CD4-positive, alpha-beta T cell treated with Interferon alpha-2 for 1 hour (primary cell): ENCODE measurements at regions not wholly inside any gene's neighbourhood (a gene's known extent, or its start where the extent isn't known, plus 50 kb on each side); places are given as distances from the start of the nearest gene placed in this dataset.
"Not testable (repeated sequence)": the region's sequence is repeated elsewhere in the genome, so short reads cannot be mapped to it uniquely, and the experiment has no call there.

ENCODE experiments used
- DNase-seq, 2 donors: peaks; one replicate each; pipeline ENCODE4 v3.0.0-alpha.2; 2020 to 2022

DNA sequence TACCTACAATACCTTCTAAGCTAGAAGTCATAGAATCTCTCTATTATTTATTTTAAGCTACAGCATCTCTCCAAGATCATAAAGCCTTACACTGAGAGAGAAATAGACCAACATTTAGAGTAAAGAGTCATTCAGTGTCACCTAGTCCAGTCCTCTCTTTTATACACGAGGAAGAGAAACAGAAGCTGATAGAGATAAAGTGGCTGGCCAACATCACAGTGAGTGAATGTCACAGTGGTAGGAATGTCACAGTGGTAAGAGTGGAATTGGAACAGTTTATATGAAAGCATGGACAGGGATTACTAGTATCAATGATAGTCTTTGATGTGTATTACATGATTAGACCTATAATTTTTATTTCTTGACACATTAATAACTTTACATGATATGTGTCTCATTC is 307.8 kb upstream of the NBPF12 start:
- not testable (repeated sequence) for DNase-seq

DNA sequence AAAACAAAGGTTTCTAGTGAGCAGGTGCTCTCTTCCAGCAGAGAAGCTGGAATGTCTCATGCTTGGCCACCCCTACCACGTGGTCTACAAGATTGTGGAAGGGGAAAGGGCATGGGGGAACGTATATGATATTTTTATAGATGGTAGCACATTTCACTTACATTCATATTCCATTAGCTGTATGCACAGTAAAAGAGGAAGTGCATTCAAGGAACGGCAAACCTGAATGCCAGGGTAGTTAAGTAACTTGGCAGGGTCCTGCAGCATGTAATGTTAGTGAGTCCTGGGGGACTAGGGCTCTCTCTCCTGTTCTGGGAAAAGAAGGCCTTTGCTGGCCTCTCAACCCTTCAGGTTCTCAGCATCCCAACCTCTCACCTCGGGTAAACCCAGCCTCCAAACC is 319.5 kb upstream of the NBPF12 start:
- DNase-seq: not testable (repeated sequence)

GRCh38 chr1:146604681-146605080 is 333.4 kb upstream of the NBPF12 start:
- not testable (repeated sequence) for DNase-seq

- not testable (repeated sequence) for DNase-seq
These were observed 337.3 kb upstream of the NBPF12 start for GRCh38 chr1:146600720-146601307.

DNA sequence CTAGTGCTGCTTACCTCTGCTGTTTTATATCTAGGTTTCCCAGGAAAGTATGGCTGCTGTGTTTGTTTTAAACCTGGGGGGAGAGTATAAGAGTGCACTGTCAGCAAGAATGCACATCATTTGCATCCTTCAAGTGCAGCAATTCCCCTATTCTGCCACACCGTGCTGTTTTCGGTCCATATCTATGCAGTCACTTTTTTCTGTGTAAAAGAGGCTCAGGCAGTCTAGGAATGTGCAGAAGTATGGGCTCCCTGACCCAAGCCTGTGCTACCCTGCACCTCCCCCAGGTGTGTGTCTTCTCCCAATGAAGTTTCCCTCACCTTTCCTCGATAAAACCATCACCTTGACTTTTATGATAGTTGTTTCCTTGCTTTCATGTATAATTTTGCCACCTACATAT is 338.2 kb upstream of the NBPF12 start:
- DNase-seq: not testable (repeated sequence)

- not testable (repeated sequence) for DNase-seq
These were observed 352.4 kb upstream of the NOTCH2NLA start for GRCh38 chr1:146581229-146581628.

GRCh38 chr1:146567541-146567940 is 338.7 kb upstream of the NOTCH2NLA start:
- not testable (repeated sequence) for DNase-seq

- not testable (repeated sequence) for DNase-seq
These were observed 329.2 kb upstream of the NOTCH2NLA start for GRCh38 chr1:146558032-146558431.

GRCh38 chr1:146556405-146556804 is 327.6 kb upstream of the NOTCH2NLA start:
- DNase-seq: not testable (repeated sequence)

DNA sequence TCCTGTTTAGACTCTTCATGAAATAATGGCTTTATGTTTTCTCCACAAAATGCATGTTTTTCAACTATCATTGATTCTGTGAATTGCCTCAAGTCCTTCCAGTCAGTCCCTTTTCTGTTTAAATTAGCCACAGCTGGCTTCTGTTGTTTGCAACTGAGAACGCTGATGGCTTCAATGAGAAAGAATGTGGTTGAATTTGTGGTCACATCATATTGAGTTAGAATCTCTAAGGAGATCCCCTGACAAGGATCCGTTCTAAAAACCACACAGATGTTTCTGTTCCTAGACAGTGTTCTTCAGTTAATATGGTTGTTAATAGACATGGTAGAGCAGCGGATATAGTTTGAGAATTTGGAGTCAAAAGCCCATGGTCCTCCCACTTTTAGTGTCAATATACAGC is 323.6 kb upstream of the NOTCH2NLA start:
- DNase-seq: not testable (repeated sequence)

- not testable (repeated sequence) for DNase-seq
These were observed 319.9 kb upstream of the NOTCH2NLA start for GRCh38 chr1:146548684-146549083.

- not testable (repeated sequence) for DNase-seq
These were observed 317.4 kb upstream of the NOTCH2NLA start for GRCh38 chr1:146546189-146546588.

DNA sequence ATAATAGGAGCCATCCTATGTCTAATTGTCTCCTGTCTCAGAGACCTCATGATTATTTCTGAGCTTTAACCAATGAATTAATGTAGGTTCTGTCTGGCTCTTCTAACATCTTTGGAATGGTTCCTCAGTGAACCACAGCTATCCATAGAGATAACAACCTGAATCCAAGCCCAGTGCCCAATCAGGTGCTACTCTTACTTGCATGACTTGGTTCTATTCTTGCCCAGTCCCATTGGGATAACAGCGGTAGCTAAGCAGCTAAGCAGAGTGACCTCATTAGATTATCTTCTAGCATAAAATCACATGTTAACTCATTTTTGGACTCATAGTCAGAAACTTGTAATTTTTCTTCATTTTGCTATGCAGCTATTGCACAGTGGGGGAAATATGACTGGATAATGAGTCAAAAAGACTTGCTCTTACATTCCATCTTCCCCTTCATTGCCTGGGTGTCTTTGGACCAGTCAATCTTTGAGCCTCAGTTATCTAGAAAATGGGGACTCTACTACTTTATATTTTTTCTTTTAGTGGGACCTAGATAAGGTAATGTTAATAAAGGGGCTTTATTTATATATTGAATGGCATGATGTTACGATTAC is 309.1 kb upstream of the NOTCH2NLA start:
- not testable (repeated sequence) for DNase-seq

DNA sequence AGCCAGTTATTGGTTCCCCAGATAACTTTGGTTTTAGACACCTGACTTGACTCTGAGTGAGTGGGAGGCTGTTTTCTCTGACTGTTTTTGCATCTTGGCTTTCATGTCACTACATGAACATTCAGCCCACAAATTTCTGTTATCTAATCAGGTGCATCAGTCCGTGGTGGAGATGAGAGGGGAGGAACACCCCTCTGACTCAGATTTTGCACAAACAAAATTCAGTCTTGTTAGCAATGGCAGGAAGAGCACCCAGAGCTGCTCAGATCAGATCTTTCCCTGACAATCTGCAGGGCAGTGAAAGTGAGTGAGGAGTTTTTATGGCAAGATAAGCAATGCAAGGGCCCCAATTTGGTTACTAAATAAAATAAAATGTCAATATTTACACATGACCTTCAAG is 307.2 kb upstream of the NOTCH2NLA start:
- DNase-seq: not testable (repeated sequence)

DNA sequence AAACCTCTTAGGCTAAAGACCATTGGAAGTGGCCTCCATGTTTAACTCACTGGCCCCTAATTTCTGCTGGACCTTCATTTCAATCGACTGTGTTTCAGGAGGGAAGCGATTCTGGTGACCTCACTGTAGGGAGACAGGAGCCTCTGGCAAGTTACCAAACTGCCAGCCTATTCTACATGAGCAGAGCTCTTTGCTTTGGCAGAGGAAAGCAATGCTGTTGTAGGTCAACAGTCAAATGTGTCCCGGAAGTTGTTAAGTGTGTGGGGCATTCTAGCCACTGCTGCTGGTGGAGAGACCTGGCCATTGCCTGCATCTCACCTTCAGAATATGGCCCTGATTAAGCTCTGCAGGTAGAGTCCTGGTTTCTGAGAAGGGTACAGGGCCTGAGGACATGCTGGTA is 306.8 kb upstream of the NOTCH2NLA start:
- DNase-seq: not testable (repeated sequence)

DNA sequence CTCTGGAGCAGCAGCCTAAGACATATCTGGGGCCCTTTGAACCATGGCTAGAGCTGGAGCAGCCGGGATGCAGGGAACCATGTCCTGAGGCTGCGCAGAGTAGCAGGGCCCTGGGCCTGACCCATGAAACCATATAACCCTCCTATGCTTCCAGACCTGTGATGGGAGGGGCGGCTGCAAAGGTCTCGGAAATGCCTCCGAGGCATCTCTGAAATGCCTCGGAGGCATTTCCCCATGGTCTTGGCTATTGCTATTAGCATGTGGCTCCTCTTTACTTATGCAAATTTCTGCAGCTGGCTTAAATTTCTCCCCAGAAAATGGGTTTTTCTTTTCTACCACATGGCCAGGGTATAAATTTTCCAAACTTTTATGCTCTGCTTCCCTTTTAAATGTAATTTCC is 302.1 kb upstream of the NOTCH2NLA start:
- not testable (repeated sequence) for DNase-seq

- DNase-seq: not testable (repeated sequence)
These were observed 294.0 kb upstream of the NOTCH2NLA start for GRCh38 chr1:146522812-146523211.

GRCh38 chr1:146522345-146522744 is 293.5 kb upstream of the NOTCH2NLA start:
- DNase-seq: not testable (repeated sequence)

GRCh38 chr1:146521804-146522203 is 293.0 kb upstream of the NOTCH2NLA start:
- DNase-seq: not testable (repeated sequence)

DNA sequence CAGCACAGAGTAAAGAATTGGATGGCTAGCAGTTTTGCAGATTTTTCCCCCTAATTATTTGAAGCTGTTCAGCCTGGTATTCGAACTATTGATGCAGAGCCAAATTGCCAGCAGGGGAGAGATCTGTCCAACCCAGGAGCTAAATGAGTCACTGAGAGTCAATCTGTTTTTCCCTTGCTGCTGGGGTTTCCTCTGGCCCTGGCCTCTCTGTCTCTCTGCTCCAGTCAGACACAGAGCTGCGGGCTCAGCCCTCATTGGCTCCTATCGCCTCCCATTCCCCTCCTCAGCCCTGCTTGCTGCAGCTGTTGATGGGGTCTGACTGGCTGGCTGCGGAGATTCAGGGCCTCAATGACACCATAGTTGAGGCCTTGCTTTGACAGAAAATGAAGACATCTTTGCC is 284.9 kb upstream of the NOTCH2NLA start:
- not testable (repeated sequence) for DNase-seq

DNA sequence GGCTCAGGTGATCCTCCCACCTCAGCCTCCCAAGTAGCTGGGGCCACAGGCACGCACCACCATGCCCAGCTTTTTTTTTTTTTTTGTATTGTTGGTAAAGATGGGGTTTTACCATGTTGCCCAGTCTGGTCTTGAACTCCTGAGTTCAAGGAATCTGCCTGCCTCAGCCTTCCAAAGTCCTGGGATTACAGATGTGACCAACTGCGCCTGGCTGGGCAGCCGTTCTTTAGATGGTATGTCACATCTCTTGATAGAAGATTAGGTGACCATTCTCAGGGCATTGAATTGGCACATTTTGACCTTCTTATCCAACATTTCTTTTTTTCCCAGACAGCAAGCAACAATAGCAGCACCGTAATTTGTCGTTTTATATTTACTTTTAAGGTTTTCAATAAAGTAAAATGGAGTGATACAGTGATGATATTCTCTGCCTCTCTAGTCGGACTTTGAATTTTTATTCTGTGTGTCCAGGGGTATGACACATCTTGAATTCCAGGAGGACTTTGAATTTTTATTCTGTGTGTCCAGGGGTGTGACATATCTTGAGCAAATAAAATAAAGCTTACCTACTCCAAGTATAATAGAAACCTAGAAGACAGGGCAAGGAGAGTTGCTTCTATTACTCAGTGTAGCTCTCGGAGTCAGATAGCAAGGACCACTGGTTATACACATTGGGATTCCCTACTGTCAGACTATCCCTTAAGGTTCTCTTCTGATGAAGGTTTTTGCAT is 282.4 kb upstream of the NOTCH2NLA start:
- not testable (repeated sequence) for DNase-seq

GRCh38 chr1:146510248-146510983 is 281.6 kb upstream of the NOTCH2NLA start:
- DNase-seq: not testable (repeated sequence)

- DNase-seq: not testable (repeated sequence)
These were observed 275.3 kb upstream of the NOTCH2NLA start for GRCh38 chr1:146504121-146504520.
